ENCODE measurements at regions not wholly inside any gene's neighbourhood (a gene's known extent, or its start where the extent isn't known, plus 50 kb on each side); places are given as distances from the start of the nearest gene placed in this dataset.

GRCh38 chr15:93819826-93820225 is 411.5 kb upstream of the MCTP2 start:
- Histone ChIP-seq H3K4me3 (no peak overlapping the region), H3K36me3 (ENCODE audit: low read depth, missing control alignments) (no peaks in the 10 kb centered on the region), H3K9me3 (no peaks in the 10 kb centered on the region), H3K27me3 (no peaks in the 10 kb centered on the region), H3K27ac (no peak overlapping the region), H3K4me1 (no peaks in the 10 kb centered on the region)
- no peak for TF ChIP-seq CTCF (IDR thresholded peaks at IDR 0.05)
- no peak for TF ChIP-seq POLR2A (IDR thresholded peaks at IDR 0.05)
- no peak for DNase-seq
- intact Hi-C loops (cut with DNase I; ENCODE audit: low total_unique reads), result no loop called here
- 83% methylated on average over 4 of the region's 4 CpGs for WGBS, 2 donors

GRCh38 chr15:93816815-93817214 is 414.5 kb upstream of the MCTP2 start:
- Histone ChIP-seq H3K27me3 (no peaks in the 10 kb centered on the region), H3K4me1 (no peaks in the 10 kb centered on the region), H3K9me3 (no peaks in the 10 kb centered on the region), H3K27ac (no peak overlapping the region), H3K36me3 (ENCODE audit: low read depth, missing control alignments) (no peaks in the 10 kb centered on the region), H3K4me3 (no peak overlapping the region)
- DNase-seq, result no peak
- TF ChIP-seq CTCF (IDR thresholded peaks at IDR 0.05) (no peak), POLR2A (IDR thresholded peaks at IDR 0.05) (no peak)
- intact Hi-C loops (cut with DNase I; ENCODE audit: low total_unique reads), result no loop called here

GRCh38 chr15:93811305-93811704 is 420.1 kb upstream of the MCTP2 start:
- Histone ChIP-seq H3K27me3 (no peaks in the 10 kb centered on the region), H3K4me3 (no peak overlapping the region), H3K36me3 (ENCODE audit: low read depth, missing control alignments) (no peaks in the 10 kb centered on the region), H3K27ac (no peak overlapping the region), H3K4me1 (no peaks in the 10 kb centered on the region), H3K9me3 (no peaks in the 10 kb centered on the region)
- TF ChIP-seq CTCF (IDR thresholded peaks at IDR 0.05) (no peak), POLR2A (IDR thresholded peaks at IDR 0.05) (no peak)
- no peak for DNase-seq
- intact Hi-C loops (cut with DNase I; ENCODE audit: low total_unique reads), result no loop called here
- WGBS, 2 donors, result 81 to 87% methylated on average over 4 to 5 of the region's 5 CpGs

- no peaks in the 10 kb centered on the region for H3K36me3 ChIP-seq (ENCODE audit: low read depth, missing control alignments)
- DNase-seq, result no peak
- no peak overlapping the region for H3K4me3 ChIP-seq
- no peaks in the 10 kb centered on the region for H3K9me3 ChIP-seq
- no peaks in the 10 kb centered on the region for H3K4me1 ChIP-seq
- H3K27me3 ChIP-seq, result no peaks in the 10 kb centered on the region
- 63 to 84% methylated on average over 3 of the region's 3 CpGs for WGBS, 2 donors
- H3K27ac ChIP-seq, result no peak overlapping the region
- intact Hi-C loops (cut with DNase I; ENCODE audit: low total_unique reads), result no loop called here
- TF ChIP-seq POLR2A (IDR thresholded peaks at IDR 0.05) (no peak), CTCF (IDR thresholded peaks at IDR 0.05) (no peak)
Measured at GRCh38 chr15:93809516-93809915, 421.8 kb upstream of the MCTP2 start.

- H3K4me1 ChIP-seq, result no peaks in the 10 kb centered on the region
- no peak for DNase-seq
- intact Hi-C loops (cut with DNase I; ENCODE audit: low total_unique reads), result no loop called here
- no peak for TF ChIP-seq CTCF (IDR thresholded peaks at IDR 0.05)
- TF ChIP-seq POLR2A (IDR thresholded peaks at IDR 0.05), result no peak
- no peak overlapping the region for H3K4me3 ChIP-seq
- no peaks in the 10 kb centered on the region for H3K36me3 ChIP-seq (ENCODE audit: low read depth, missing control alignments)
- H3K9me3 ChIP-seq, result no peaks in the 10 kb centered on the region
- WGBS, 2 donors, result 66 to 77% methylated on average over 24 to 31 of the region's 31 CpGs
- H3K27ac ChIP-seq, result no peak overlapping the region
- H3K27me3 ChIP-seq, result no peaks in the 10 kb centered on the region
Measured at GRCh38 chr15:93803421-93804152, 427.8 kb upstream of the MCTP2 start.

All from testis (tissue), 2 donors.